ENCODE measurements at regions not wholly inside any gene's neighbourhood (a gene's known extent, or its start where the extent isn't known, plus 50 kb on each side); places are given as distances from the start of the nearest gene placed in this dataset.
"Not testable (repeated sequence)": the region's sequence is repeated elsewhere in the genome, so short reads cannot be mapped to it uniquely, and the experiment has no call there.

- DNase-seq: no peak
Observed at GRCh38 chr2:192854706-192855105, 660.0 kb upstream of the TMEFF2 start.

GRCh38 chr2:192854031-192854430, 659.3 kb upstream of the TMEFF2 start:
- DNase-seq: no peak

- no peak for DNase-seq
Observed at GRCh38 chr2:192828947-192829346, 634.2 kb upstream of the TMEFF2 start.

- no peak for DNase-seq
Observed at GRCh38 chr2:192828175-192828574, 633.4 kb upstream of the TMEFF2 start.

- no peak for DNase-seq
Observed at GRCh38 chr2:192827735-192828134, 633.0 kb upstream of the TMEFF2 start.

DNA sequence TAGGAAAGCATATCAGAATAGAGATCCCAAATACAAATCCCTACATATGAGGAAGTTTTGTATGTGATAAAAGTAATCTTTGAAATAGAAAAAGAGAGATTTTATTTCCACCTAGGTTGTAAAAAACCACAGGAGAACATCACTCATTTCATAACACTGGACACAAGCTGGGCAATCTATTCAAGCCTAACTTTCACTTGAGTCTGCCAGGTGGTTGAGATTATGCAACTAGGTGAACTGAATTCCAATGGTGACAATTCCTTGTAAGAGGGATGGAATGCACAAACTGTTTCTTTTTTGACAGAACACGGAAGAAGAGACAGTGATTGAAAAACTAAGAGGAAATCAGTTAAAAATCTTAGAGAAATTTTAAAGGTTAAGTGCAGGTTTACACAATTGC, 619.6 kb upstream of the TMEFF2 start:
- no peak for DNase-seq

- no peak for DNase-seq
Observed at GRCh38 chr2:192813341-192813740, 618.6 kb upstream of the TMEFF2 start.

GRCh38 chr2:192809173-192809572, 614.4 kb upstream of the TMEFF2 start:
- DNase-seq: no peak

DNA sequence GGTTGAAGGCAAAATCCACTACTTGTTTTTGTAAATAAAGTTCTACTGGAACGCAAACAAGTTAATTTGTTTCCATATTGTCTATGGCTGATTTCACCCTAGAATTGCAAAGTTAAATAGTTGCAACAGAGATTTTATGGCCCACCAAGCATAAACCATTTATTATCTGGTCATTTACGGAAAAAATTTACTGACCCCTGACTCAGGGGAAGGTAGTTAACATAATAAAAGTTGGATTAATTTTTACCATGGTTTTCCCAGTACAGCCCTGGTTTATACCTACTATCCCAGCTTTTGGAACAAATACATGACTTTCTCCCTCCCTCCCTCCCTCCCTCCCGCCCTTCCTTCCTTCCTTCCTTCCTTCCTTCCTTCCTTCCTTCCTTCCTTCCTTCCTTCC, 588.9 kb upstream of the TMEFF2 start:
- DNase-seq: no peak

GRCh38 chr2:192775459-192776262, 580.9 kb upstream of the TMEFF2 start:
- no peak for DNase-seq

DNA sequence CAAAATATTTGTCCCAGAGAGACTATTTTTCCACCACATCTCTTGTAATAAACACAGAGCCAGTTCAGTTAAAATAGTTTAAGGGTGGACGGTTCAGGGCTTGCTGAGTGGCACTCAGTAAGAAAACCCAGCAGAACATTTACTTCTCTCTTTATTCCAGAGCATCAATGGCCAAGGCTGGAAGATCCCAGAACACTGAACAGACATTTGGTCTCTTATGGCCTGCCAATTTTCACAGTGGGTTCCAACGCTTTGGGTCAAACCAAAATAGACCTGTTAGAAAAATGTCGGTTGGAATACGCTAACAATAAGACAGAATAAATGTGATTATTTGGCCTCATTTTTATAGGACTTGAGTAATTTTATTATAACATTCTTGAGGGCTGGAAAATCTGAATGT, 580.3 kb upstream of the TMEFF2 start:
- no peak for DNase-seq

DNA sequence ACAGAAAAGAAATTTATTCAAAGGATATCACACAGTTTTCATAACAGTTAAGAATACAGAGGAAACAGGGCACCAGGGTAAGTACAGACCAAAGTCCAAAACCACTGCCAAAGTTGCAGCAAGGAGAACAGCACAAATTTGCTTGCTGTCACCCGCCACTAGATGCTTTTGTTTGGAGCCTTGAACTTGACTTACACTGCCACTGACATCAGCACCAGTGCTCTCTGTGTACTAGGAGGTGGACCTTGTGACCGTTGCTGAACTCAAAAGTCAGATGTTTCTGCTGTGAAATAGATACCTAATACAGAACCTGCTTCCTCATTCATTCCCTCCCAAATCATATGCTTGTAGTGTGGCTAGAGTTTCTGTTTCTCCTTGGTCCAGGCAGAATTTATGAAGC, 578.3 kb upstream of the TMEFF2 start:
- no peak for DNase-seq

GRCh38 chr2:192749611-192750200, 555.0 kb upstream of the TMEFF2 start:
- DNase-seq: no peak

DNA sequence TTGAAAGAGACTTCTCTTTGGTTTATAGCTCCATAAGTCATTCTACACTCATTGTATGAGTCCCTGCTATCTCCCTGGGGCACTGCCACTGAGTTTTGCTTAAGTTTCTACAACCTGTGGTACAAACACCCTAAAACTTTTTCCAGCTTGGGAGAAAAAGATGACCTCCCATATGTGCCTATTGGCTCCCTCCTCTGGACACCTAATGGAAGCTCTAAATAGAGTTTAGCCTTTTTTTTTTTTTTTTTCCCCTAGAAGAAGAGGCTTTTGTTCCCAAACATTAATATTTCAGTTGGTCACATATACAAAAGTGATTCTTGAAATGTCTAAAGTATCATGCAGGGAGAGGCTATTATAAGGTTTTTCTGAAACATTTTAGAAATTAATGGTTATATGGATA, 547.2 kb upstream of the TMEFF2 start:
- no peak for DNase-seq

DNA sequence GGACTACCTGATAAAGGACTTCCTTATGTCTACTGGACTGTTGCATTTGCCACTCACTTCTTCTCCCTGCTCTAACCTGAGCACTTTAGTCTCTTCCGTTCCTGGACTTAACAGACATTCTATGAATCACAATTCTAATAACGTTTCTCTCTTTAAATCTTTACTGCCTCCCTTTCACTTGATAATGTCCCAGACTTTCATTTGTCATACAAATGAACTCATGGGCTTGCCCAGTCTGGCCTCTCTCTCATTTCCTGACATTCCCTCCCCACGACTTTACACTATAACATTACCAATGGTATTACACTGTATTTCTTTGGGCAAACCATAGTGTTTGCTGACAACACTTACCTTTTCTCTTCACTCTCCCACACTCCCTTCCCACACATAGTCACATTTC, 540.7 kb upstream of the TMEFF2 start:
- no peak for DNase-seq

- DNase-seq: no peak
Observed at GRCh38 chr2:192729369-192729768, 534.6 kb upstream of the TMEFF2 start.

DNA sequence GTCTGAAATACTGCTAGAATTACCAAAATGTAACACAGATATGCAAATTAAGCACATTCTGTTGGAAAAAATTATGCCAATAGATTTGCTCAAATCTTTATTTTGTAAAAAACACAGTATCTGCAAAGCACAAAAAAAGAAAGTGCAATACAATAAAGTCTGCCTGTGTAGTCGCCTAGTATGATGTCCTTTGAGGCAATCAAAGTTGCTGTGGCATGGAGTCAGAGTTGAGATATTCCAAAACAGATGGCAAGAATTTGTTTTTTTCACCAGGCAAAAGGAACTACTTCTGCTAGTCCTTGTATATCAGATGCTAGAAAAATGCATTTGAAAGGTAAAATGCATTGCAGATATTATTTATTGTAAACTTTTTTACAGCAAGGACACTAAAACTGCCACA, 531.3 kb upstream of the TMEFF2 start:
- no peak for DNase-seq

DNA sequence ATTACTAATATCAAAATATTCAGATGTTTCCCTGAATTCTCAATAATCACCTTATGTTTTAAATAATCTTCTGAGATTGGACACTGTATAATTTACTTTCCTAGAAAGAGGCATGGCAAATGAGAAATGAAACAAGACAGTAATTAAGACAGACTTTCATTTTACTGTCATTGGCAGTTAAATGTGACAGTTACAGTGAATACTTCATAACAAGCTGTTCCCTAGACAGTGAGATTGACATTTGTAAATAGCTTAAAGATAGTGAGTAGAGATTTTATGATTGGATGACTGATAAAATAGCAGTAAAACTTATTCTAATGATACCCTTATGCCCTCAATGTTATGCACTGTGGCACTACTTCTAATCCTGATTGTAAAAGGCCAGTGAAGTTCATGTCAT, 524.9 kb upstream of the TMEFF2 start:
- no peak for DNase-seq

GRCh38 chr2:192718340-192718739, 523.6 kb upstream of the TMEFF2 start:
- no peak for DNase-seq

- DNase-seq: no peak
Observed at GRCh38 chr2:192700934-192701333, 506.2 kb upstream of the TMEFF2 start.

GRCh38 chr2:192697880-192698279, 503.1 kb upstream of the TMEFF2 start:
- no peak for DNase-seq

DNA sequence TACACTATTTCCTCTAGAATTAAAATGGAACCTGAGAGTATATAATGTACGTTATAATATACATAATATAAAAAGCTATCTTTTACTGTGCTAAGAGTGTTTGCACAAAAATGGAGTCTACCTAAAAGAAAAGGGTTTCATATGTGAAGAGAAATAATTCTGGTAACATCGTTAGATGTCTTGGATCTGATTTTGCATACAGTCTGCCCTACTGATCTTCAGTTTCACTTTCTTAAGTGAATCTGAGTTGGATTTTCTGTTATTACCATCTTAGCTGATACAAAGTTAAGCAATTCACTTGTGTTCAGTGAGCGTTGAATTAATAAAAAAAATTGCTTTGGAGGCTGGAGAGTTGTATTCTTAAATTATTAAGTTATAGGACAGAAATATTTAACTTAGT, 502.1 kb upstream of the TMEFF2 start:
- no peak for DNase-seq

DNA sequence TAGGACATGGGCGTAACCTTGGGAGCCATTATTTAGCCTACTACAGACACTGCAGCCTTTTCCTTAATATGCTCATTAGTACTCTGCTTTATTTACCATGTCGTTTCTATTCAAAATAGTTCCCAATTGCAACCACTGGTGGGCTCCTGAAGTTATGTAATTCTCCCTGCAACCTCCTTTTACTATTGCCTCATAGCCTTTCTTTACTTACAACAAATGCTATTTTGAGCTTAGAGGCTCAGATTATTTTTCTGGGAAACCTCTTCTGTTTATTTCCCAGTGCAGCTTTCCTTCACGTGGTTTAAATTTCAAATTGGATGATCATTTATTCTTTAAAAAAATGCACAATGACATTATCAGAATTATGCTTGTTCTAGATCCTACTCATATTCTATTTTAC, 492.3 kb upstream of the TMEFF2 start:
- no peak for DNase-seq

DNA sequence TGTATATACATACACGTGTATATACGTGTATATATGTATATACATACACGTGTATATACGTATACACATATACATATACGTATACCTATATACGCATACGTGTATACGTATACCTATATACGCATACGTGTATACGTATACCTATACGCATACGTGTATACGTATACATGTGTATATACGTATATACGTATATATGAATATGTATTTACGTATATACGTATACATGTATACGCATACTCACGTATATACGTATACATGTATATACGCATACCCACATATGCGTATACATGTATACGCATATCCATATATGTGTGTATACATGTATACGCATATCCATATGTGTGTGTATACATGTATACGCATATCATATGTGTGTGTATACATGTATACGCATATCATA, 487.8 kb upstream of the TMEFF2 start:
- DNase-seq: not testable (repeated sequence)

- DNase-seq: no peak
Observed at GRCh38 chr2:192675681-192676080, 480.9 kb upstream of the TMEFF2 start.

All from activated CD4-positive, alpha-beta T cell treated with anti-CD3 and anti-CD28 coated beads, Interleukin-2, Interleukin-6, amounts not matched to agents 100 ng/mL and 50 ng/mL, durations not matched to agents 16 hours and 8 hours (primary cell).